HEK293 (cell line): ENCODE measurements at regions not wholly inside any gene's neighbourhood (a gene's known extent, or its start where the extent isn't known, plus 50 kb on each side); places are given as distances from the start of the nearest gene placed in this dataset.

Source experiments
- CTCF ChIA-PET: fragments of 350-600 bp; formaldehyde crosslinking; extraction: SDS; loops from one replicate; lab custom pipeline; 2021; ENCODE audit warnings: antibody characterized with exemption; lab: Yijun Ruan, JAX
- POLR2A ChIA-PET: fragments of 300-600 bp; formaldehyde crosslinking; extraction: SDS; loops from one replicate; lab custom pipeline; 2020; ENCODE audit warnings: antibody characterized with exemption, inconsistent platforms; lab: Yijun Ruan, JAX
- H3K27ac ChIP-seq: fragments of 200-500 bp; sonication (Bioruptor generic); 2 replicates; pipeline ENCODE4 v1.5.1; 2014; ENCODE audit warnings: low read depth, low read length, control low read depth, inconsistent platforms; ENCODE audit errors: extremely low read depth
- H3K36me3 ChIP-seq, 2 experiments: fragments of 200-500 bp in 1 of 2; sonication (Bioruptor generic) in 1 of 2; 1 replicate in 1 of 2; 2 replicates in 1 of 2; pipeline ENCODE4 v1.5.1; 2014 to 2017; ENCODE audit warnings: inconsistent platforms in 2 of 2, low read length in 2 of 2; ENCODE audit not compliant: control insufficient read depth in 2 of 2, insufficient read depth in 1 of 2
- H3K4me1 ChIP-seq: fragments of 200-500 bp; sonication (Bioruptor generic); 2 replicates; pipeline ENCODE4 v1.5.1; 2014; ENCODE audit warnings: mild to moderate bottlenecking, low read length, inconsistent platforms; ENCODE audit not compliant: control insufficient read depth, insufficient read depth
- H3K4me3 ChIP-seq: 2 replicates; pipeline ENCODE4 v1.5.1; 2011; ENCODE audit warnings: low read depth, mild to moderate bottlenecking, control low read depth, low read length, moderate library complexity
- H3K9me3 ChIP-seq: fragments of 200-500 bp; sonication (Bioruptor generic); 2 replicates; pipeline ENCODE4 v1.5.1; 2014; ENCODE audit warnings: low read depth, low read length, inconsistent platforms; ENCODE audit not compliant: control insufficient read depth, insufficient read depth
- GLI4 ChIP-seq: fragments of 450-650 bp; formaldehyde crosslinking; IDR thresholded peaks from 2 replicates; pipeline ENCODE4 v1.5.1; 2016; ENCODE audit warnings: missing biosample characterization, missing genetic modification characterization
- KLF8 ChIP-seq: fragments of 450-650 bp; formaldehyde crosslinking; IDR thresholded peaks from 2 replicates; pipeline ENCODE4 v1.5.1; 2016; ENCODE audit warnings: missing biosample characterization, missing genetic modification characterization
- SP3 ChIP-seq: fragments of 450-650 bp; formaldehyde crosslinking; IDR thresholded peaks from 2 replicates; pipeline ENCODE4 v1.5.1; 2016; ENCODE audit warnings: missing biosample characterization, missing genetic modification characterization
- TCF7L2 ChIP-seq: IDR thresholded peaks from 2 replicates; pipeline ENCODE4 v1.6.1; 2011; ENCODE audit warnings: low read depth, mild to moderate bottlenecking, inconsistent platforms, low read length, moderate library complexity, borderline replicate concordance
- TRIM28 ChIP-seq: IDR thresholded peaks from 2 replicates; pipeline ENCODE4 v1.6.1; 2011; ENCODE audit warnings: low read length, control low read depth, borderline replicate concordance
- ZFP41 ChIP-seq: fragments of 450-650 bp; formaldehyde crosslinking; IDR thresholded peaks from 2 replicates; pipeline ENCODE4 v1.5.1; 2016; ENCODE audit warnings: missing biosample characterization, missing genetic modification characterization, borderline replicate concordance
- ZNF146 ChIP-seq: fragments of 450-650 bp; formaldehyde crosslinking; IDR thresholded peaks from 2 replicates; pipeline ENCODE4 v1.5.1; 2016; ENCODE audit warnings: missing biosample characterization, missing genetic modification characterization
- ZNF2 ChIP-seq: fragments of 450-650 bp; formaldehyde crosslinking; IDR thresholded peaks from 2 replicates; pipeline ENCODE4 v1.5.1; 2016; ENCODE audit warnings: missing biosample characterization, missing genetic modification characterization
- ZNF223 ChIP-seq: fragments of 450-650 bp; formaldehyde crosslinking; IDR thresholded peaks from 2 replicates; pipeline ENCODE4 v1.5.1; 2016; ENCODE audit warnings: missing biosample characterization, missing genetic modification characterization
- ZNF302 ChIP-seq: fragments of 450-650 bp; formaldehyde crosslinking; IDR thresholded peaks from 2 replicates; pipeline ENCODE4 v1.5.1; 2016; ENCODE audit warnings: missing biosample characterization, missing genetic modification characterization, low read depth
- ZNF37A ChIP-seq: fragments of 450-650 bp; IDR thresholded peaks from 2 replicates; pipeline ENCODE4 v1.5.1; 2018; ENCODE audit warnings: missing biosample characterization, missing genetic modification characterization
- ZNF416 ChIP-seq: fragments of 450-650 bp; formaldehyde crosslinking; IDR thresholded peaks from 2 replicates; pipeline ENCODE4 v1.5.1; 2016; ENCODE audit warnings: missing biosample characterization, missing genetic modification characterization
- ZNF473 ChIP-seq: fragments of 450-650 bp; formaldehyde crosslinking; IDR thresholded peaks from 2 replicates; pipeline ENCODE4 v1.5.1; 2017; ENCODE audit warnings: missing biosample characterization, missing genetic modification characterization
- ZNF561 ChIP-seq: fragments of 450-650 bp; IDR thresholded peaks from 2 replicates; pipeline ENCODE4 v1.5.1; 2018; ENCODE audit warnings: missing biosample characterization, missing genetic modification characterization, borderline replicate concordance
- ZNF571 ChIP-seq: fragments of 450-650 bp; formaldehyde crosslinking; IDR thresholded peaks from 2 replicates; pipeline ENCODE4 v1.5.0; 2017; ENCODE audit warnings: missing biosample characterization, missing genetic modification characterization
- ZNF596 ChIP-seq: fragments of 450-650 bp; IDR thresholded peaks from 2 replicates; pipeline ENCODE4 v1.5.0; 2018; ENCODE audit warnings: missing biosample characterization, mild to moderate bottlenecking, missing genetic modification characterization, moderate library complexity
- ZNF677 ChIP-seq: fragments of 450-650 bp; IDR thresholded peaks from 2 replicates; pipeline ENCODE4 v1.5.0; 2018; ENCODE audit warnings: missing biosample characterization, mild to moderate bottlenecking, missing genetic modification characterization, moderate library complexity
- ZNF707 ChIP-seq: fragments of 450-650 bp; formaldehyde crosslinking; IDR thresholded peaks from 2 replicates; pipeline ENCODE4 v1.5.1; 2016; ENCODE audit warnings: missing biosample characterization, missing genetic modification characterization
- ZNF830 ChIP-seq: fragments of 450-650 bp; IDR thresholded peaks from 2 replicates; pipeline ENCODE4 v1.5.0; 2018; ENCODE audit warnings: missing biosample characterization, missing genetic modification characterization, low read depth, mild to moderate bottlenecking, moderate library complexity
- TF ChIP-seq, protein P1 (sequence below): fragments of 450-650 bp; formaldehyde crosslinking; IDR thresholded peaks from 2 replicates; pipeline ENCODE4 v1.5.1; 2016; ENCODE audit warnings: missing biosample characterization, missing genetic modification characterization
- TF ChIP-seq, protein P2 (sequence below): fragments of 450-650 bp; formaldehyde crosslinking; IDR thresholded peaks from 2 replicates; pipeline ENCODE4 v1.5.1; 2016; ENCODE audit warnings: missing biosample characterization, missing genetic modification characterization, borderline replicate concordance
- TF ChIP-seq, protein P3 (sequence below): fragments of 450-650 bp; formaldehyde crosslinking; IDR thresholded peaks from 2 replicates; pipeline ENCODE4 v1.5.1; 2017; ENCODE audit warnings: missing biosample characterization, missing genetic modification characterization

DNA sequence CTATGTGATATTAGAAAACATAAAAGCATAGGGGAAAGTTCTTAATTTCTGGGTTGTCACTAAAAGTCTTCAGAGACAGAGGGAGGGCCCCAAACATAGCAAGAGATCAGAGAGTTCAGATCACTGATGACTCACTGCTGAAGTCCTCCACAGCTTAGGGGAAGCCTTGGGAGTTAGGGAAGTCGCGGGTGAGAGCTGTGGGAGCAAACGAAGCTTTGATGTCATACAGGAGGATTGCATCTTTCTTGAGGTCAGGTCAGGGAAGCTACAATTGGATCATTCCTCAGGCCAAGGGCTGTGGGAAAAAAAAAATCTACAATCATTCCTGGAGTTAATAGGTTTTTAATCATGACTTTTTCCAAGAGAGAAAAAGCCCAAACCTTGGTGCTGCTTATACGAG, 96.2 kb downstream of the COPS8 start:
- TF ChIP-seq ZNF416 (no peak), ZNF561 (no peak), ZNF2 (tag by site-specific recombination) (no peak), TRIM28 (no peak), ZNF571 (no peak), ZNF596 (tag by site-specific recombination) (no peak), ZNF302 (tag by site-specific recombination) (no peak), ZNF473 (tag by site-specific recombination) (no peak), TCF7L2 (no peak)
- Histone ChIP-seq H3K27ac (no peak overlapping the region), H3K4me3 (no peak overlapping the region), H3K36me3 (no peaks in the 10 kb centered on the region), H3K9me3 (no peaks in the 10 kb centered on the region), H3K4me1 (no peaks in the 10 kb centered on the region)
- POLR2A ChIA-PET: interaction anchor here (0.6 kb wide), 1 partner anchor 78 kb away, joined by 3 read pairs; no protein-coding TSS in a partner anchor
- CTCF ChIA-PET: interaction anchor here (0.7 kb wide), 1 partner anchor 254 kb away, joined by 4 read pairs; no protein-coding TSS in a partner anchor

DNA sequence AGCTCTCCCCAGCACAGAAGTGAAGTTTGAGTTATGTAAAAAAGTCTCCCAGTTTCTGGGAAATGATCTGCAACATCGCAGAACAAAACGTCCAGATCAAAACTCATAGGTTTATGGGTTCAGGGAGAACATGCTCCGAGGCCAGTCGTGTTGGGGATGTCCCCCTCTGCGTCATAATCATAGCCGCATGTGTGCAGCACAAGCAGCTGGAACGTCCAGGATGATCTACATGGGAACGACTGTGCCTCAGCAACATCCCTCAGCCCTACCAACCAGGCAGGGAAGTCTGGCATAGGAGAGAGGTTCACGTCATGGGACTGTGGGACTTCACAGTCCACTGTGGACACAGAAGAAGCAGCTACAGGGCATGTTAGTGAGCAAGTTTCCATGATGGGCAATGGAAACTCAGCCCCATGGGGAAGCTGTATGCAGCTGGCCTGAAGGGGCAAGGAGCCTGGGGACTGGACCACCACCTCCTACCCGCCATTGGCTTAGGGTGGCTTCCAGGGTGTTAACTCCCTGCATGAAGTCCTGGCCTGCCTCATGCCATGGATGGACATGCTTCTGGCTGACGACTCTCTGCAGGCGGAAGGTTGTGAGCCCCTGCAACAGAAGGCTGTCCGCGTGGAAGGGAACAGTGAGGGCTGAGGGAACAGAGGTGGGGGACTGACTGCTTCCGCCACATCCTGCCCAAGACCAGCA, 96.9 kb downstream of the COPS8 start:
- H3K4me3 ChIP-seq: no peak overlapping the region
- no peaks in the 10 kb centered on the region for H3K9me3 ChIP-seq
- no peaks in the 10 kb centered on the region for H3K4me1 ChIP-seq
- H3K36me3 ChIP-seq: no peaks in the 10 kb centered on the region
- ChIA-PET POLR2A (no interaction called here), CTCF (interaction anchor here (0.5 to 0.7 kb wide), 2 partner anchors 73 to 254 kb away, joined by 3 to 4 read pairs; no protein-coding TSS in a partner anchor)
- TF ChIP-seq SP3 (tag by site-specific recombination) (no peak), ZNF571 (no peak), KLF8 (no peak), ZNF37A (tag by site-specific recombination) (no peak)
- TF ChIP-seq, protein P1, sequence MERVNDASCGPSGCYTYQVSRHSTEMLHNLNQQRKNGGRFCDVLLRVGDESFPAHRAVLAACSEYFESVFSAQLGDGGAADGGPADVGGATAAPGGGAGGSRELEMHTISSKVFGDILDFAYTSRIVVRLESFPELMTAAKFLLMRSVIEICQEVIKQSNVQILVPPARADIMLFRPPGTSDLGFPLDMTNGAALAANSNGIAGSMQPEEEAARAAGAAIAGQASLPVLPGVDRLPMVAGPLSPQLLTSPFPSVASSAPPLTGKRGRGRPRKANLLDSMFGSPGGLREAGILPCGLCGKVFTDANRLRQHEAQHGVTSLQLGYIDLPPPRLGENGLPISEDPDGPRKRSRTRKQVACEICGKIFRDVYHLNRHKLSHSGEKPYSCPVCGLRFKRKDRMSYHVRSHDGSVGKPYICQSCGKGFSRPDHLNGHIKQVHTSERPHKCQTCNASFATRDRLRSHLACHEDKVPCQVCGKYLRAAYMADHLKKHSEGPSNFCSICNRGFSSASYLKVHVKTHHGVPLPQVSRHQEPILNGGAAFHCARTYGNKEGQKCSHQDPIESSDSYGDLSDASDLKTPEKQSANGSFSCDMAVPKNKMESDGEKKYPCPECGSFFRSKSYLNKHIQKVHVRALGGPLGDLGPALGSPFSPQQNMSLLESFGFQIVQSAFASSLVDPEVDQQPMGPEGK (tag by site-specific recombination): no peak
- no peak overlapping the region for H3K27ac ChIP-seq

DNA sequence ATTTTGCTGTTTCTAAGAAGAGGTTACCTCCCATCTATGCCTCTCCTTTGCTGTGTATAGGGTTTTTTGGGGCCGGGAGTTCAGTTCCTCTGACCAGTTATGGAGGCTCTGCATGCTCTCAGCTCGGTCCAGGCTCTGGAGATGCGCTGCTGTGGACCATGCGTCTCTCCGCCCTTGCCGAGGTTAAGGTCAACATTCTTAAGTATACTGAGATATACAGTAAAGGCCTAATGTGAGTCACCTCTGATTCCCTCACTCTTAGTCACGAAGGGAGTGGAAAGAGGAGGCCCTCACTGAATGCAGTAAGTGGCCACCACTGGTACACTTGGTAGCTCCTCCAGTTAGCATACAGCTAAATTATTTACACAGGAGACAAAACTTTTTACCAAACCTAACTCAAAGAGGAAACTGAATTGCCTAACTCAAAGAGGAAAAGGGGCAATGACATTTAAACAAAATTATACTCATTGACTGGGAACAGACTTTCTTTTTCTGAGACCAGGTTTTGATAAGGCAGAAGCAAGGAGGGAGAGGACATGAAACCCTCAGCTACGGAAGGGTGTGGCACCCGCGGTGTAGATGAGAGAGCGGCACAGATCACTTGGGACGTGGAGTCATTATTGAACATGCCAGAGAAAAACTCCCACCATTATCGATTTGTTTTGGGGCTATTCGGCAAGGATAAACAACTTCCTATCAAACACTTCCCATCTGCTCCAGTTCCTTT, 98.7 kb downstream of the COPS8 start:
- CTCF ChIA-PET: interaction anchor here (0.7 kb wide), 1 partner anchor 8 kb away, joined by 4 read pairs; no protein-coding TSS in a partner anchor
- Histone ChIP-seq H3K9me3 (no peaks in the 10 kb centered on the region), H3K4me1 (no peaks in the 10 kb centered on the region), H3K27ac (no peak overlapping the region), H3K36me3 (no peaks in the 10 kb centered on the region), H3K4me3 (no peak overlapping the region)
- POLR2A ChIA-PET: no interaction called here
- TF ChIP-seq ZFP41 (tag by site-specific recombination) (no peak), ZNF37A (tag by site-specific recombination) (no peak), ZNF223 (no peak), ZNF677 (no peak), ZNF707 (tag by site-specific recombination) (no peak), ZNF830 (no peak), ZNF146 (tag by site-specific recombination) (no peak), GLI4 (no peak), ZNF302 (tag by site-specific recombination) (no peak)
- TF ChIP-seq, protein P2, sequence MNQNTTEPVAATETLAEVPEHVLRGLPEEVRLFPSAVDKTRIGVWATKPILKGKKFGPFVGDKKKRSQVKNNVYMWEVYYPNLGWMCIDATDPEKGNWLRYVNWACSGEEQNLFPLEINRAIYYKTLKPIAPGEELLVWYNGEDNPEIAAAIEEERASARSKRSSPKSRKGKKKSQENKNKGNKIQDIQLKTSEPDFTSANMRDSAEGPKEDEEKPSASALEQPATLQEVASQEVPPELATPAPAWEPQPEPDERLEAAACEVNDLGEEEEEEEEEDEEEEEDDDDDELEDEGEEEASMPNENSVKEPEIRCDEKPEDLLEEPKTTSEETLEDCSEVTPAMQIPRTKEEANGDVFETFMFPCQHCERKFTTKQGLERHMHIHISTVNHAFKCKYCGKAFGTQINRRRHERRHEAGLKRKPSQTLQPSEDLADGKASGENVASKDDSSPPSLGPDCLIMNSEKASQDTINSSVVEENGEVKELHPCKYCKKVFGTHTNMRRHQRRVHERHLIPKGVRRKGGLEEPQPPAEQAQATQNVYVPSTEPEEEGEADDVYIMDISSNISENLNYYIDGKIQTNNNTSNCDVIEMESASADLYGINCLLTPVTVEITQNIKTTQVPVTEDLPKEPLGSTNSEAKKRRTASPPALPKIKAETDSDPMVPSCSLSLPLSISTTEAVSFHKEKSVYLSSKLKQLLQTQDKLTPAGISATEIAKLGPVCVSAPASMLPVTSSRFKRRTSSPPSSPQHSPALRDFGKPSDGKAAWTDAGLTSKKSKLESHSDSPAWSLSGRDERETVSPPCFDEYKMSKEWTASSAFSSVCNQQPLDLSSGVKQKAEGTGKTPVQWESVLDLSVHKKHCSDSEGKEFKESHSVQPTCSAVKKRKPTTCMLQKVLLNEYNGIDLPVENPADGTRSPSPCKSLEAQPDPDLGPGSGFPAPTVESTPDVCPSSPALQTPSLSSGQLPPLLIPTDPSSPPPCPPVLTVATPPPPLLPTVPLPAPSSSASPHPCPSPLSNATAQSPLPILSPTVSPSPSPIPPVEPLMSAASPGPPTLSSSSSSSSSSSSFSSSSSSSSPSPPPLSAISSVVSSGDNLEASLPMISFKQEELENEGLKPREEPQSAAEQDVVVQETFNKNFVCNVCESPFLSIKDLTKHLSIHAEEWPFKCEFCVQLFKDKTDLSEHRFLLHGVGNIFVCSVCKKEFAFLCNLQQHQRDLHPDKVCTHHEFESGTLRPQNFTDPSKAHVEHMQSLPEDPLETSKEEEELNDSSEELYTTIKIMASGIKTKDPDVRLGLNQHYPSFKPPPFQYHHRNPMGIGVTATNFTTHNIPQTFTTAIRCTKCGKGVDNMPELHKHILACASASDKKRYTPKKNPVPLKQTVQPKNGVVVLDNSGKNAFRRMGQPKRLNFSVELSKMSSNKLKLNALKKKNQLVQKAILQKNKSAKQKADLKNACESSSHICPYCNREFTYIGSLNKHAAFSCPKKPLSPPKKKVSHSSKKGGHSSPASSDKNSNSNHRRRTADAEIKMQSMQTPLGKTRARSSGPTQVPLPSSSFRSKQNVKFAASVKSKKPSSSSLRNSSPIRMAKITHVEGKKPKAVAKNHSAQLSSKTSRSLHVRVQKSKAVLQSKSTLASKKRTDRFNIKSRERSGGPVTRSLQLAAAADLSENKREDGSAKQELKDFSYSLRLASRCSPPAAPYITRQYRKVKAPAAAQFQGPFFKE (tag by site-specific recombination): no peak
- TF ChIP-seq, protein P3, sequence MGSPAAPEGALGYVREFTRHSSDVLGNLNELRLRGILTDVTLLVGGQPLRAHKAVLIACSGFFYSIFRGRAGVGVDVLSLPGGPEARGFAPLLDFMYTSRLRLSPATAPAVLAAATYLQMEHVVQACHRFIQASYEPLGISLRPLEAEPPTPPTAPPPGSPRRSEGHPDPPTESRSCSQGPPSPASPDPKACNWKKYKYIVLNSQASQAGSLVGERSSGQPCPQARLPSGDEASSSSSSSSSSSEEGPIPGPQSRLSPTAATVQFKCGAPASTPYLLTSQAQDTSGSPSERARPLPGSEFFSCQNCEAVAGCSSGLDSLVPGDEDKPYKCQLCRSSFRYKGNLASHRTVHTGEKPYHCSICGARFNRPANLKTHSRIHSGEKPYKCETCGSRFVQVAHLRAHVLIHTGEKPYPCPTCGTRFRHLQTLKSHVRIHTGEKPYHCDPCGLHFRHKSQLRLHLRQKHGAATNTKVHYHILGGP (tag by site-specific recombination): no peak
